H1 (cell line): ENCODE measurements at regions not wholly inside any gene's neighbourhood (a gene's known extent, or its start where the extent isn't known, plus 50 kb on each side); places are given as distances from the start of the nearest gene placed in this dataset.
"Not testable (repeated sequence)": the region's sequence is repeated elsewhere in the genome, so short reads cannot be mapped to it uniquely, and the experiment has no call there.

Experiments
- CTCF ChIA-PET: fragments of 300-600 bp; sonication (Branson Sonifier 250); formaldehyde crosslinking; loops from one replicate; lab custom pipeline; 2021; ENCODE audit not compliant: partially characterized antibody; lab: Charles Lee
- POLR2A ChIA-PET: fragments of 300-600 bp; sonication (Branson Sonifier 250); formaldehyde crosslinking; loops from one replicate; lab custom pipeline; 2021; ENCODE audit warnings: inconsistent platforms; ENCODE audit not compliant: partially characterized antibody; lab: Charles Lee
- DNase-seq, 2 experiments: peaks; one replicate each; pipeline versions ENCODE4 v3.0.0 to v3.0.0-alpha.2; 2010 to 2022; ENCODE audit warnings: low spot score in 2 of 2, low read depth in 1 of 2, mixed read lengths in 1 of 2
- FAIRE-seq: peaks from 2 replicates; lab custom pipeline; 2011; peaks lifted over from hg19 to GRCh38; lab: Jason Lieb, UNC
- H2AFZ ChIP-seq: 2 replicates; pipeline ENCODE4 v1.8.1; 2012; ENCODE audit warnings: low read length, inconsistent platforms
- H2AK5ac ChIP-seq: 2 replicates; pipeline ENCODE4 v1.6.1; 2013; ENCODE audit warnings: low read depth, low read length
- H2BK120ac ChIP-seq: replicated peaks from 2 replicates; pipeline ENCODE3; 2013; ENCODE audit warnings: low read depth, low read length, inconsistent platforms
- H2BK12ac ChIP-seq: 2 replicates; pipeline ENCODE4 v1.6.1; 2013; ENCODE audit warnings: low read depth, low read length
- H2BK15ac ChIP-seq: 2 replicates; pipeline ENCODE4 v1.6.1; 2013; ENCODE audit warnings: low read length
- H2BK20ac ChIP-seq: 2 replicates; pipeline ENCODE4 v1.6.1; 2013; ENCODE audit warnings: low read length
- H2BK5ac ChIP-seq: 2 replicates; pipeline ENCODE4 v1.6.1; 2013; ENCODE audit warnings: low read depth, low read length
- H3K14ac ChIP-seq: 2 replicates; pipeline ENCODE4 v1.6.1; 2013; ENCODE audit warnings: inconsistent platforms; ENCODE audit not compliant: insufficient read length
- H3K18ac ChIP-seq: 2 replicates; pipeline ENCODE4 v1.6.1; 2013; ENCODE audit warnings: low read length; ENCODE audit errors: extremely low read depth
- H3K23ac ChIP-seq: 2 replicates; pipeline ENCODE4 v1.6.1; 2013; ENCODE audit warnings: inconsistent platforms; ENCODE audit not compliant: insufficient read length
- H3K23me2 ChIP-seq: 2 replicates; pipeline ENCODE4 v1.6.1; 2013; ENCODE audit warnings: low read depth, low read length
- H3K27ac ChIP-seq: 2 replicates; pipeline ENCODE4 v1.6.1; 2011; ENCODE audit warnings: low read depth, low read length, inconsistent platforms
- H3K27me3 ChIP-seq, 4 experiments: replicated peaks in 1 of 4; 1 replicate in 1 of 4; 2 replicates in 3 of 4; pipeline versions ENCODE4 v1.6.1 to v1.8.1; 2011 to 2013; ENCODE audit warnings: low read length in 3 of 4, mild to moderate bottlenecking in 3 of 4, inconsistent platforms in 2 of 4, mixed read lengths in 2 of 4, moderate library complexity in 1 of 4; ENCODE audit not compliant: control insufficient read depth in 3 of 4, insufficient read depth in 3 of 4; ENCODE audit errors: extremely low read depth in 1 of 4
- H3K36me3 ChIP-seq, 4 experiments: 2 replicates each; pipeline versions ENCODE4 v1.6.1 to v1.8.1; 2011 to 2013; ENCODE audit warnings: mild to moderate bottlenecking in 4 of 4, low read length in 3 of 4, moderate library complexity in 2 of 4, control low read depth in 1 of 4, inconsistent platforms in 1 of 4; ENCODE audit not compliant: insufficient read depth in 4 of 4, control insufficient read depth in 2 of 4
- H3K4ac ChIP-seq: replicated peaks from 2 replicates; pipeline ENCODE3; 2013; ENCODE audit warnings: low read length, low read depth, mixed read lengths, inconsistent platforms; ENCODE audit not compliant: insufficient read length
- H3K4me1 ChIP-seq, 4 experiments: replicated peaks in 1 of 4; 1 replicate in 1 of 4; 2 replicates in 3 of 4; pipeline versions ENCODE4 v1.6.1 to v1.8.1; 2011 to 2013; ENCODE audit warnings: low read length in 3 of 4, inconsistent platforms in 2 of 4, mixed read lengths in 1 of 4; ENCODE audit not compliant: insufficient read depth in 4 of 4, control insufficient read depth in 3 of 4
- H3K4me2 ChIP-seq, 2 experiments: 2 replicates each; pipeline versions ENCODE4 v1.6.1 to v1.8.1; 2011 to 2013; ENCODE audit warnings: low read depth in 2 of 2, low read length in 2 of 2, control low read depth in 1 of 2, inconsistent platforms in 1 of 2, mild to moderate bottlenecking in 1 of 2; ENCODE audit not compliant: insufficient read depth in 1 of 2
- H3K4me3 ChIP-seq, 4 experiments: fragments of 200-600, 300-600 bp in 1 of 4; sonication (generic), shearing (Covaris generic), sonication (Bioruptor Twin) in 1 of 4; 2 replicates each; pipeline versions ENCODE4 v1.5.1 to v1.8.1; 2011 to 2016; ENCODE audit warnings: low read length in 4 of 4, low read depth in 3 of 4, control low read depth in 2 of 4, inconsistent platforms in 2 of 4, mild to moderate bottlenecking in 2 of 4, mixed read lengths in 1 of 4, moderate library complexity in 1 of 4; ENCODE audit not compliant: insufficient read depth in 2 of 4; ENCODE audit errors: extremely low read depth in 1 of 4
- H3K56ac ChIP-seq: replicated peaks from 2 replicates; pipeline ENCODE3; 2013; ENCODE audit warnings: low read depth, mild to moderate bottlenecking, mixed read lengths, low read length, inconsistent platforms; ENCODE audit not compliant: insufficient read length
- H3K79me1 ChIP-seq: 2 replicates; pipeline ENCODE4 v1.6.1; 2013; ENCODE audit warnings: low read depth, low read length, control low read depth
- H3K79me2 ChIP-seq, 2 experiments: 2 replicates each; pipeline versions ENCODE4 v1.6.1 to v1.8.1; 2012 to 2013; ENCODE audit warnings: low read length in 2 of 2, mild to moderate bottlenecking in 2 of 2, inconsistent platforms in 1 of 2; ENCODE audit not compliant: insufficient read depth in 2 of 2, control insufficient read depth in 1 of 2
- H3K9ac ChIP-seq, 4 experiments: replicated peaks in 1 of 4; 1 replicate in 1 of 4; 2 replicates in 3 of 4; pipeline versions ENCODE4 v1.6.1 to v1.8.1; 2011 to 2013; ENCODE audit warnings: low read depth in 3 of 4, low read length in 3 of 4, control low read depth in 2 of 4, mild to moderate bottlenecking in 2 of 4, moderate library complexity in 2 of 4, inconsistent platforms in 1 of 4; ENCODE audit errors: extremely low read depth in 1 of 4
- H3K9me3 ChIP-seq, 2 experiments: 2 replicates each; pipeline versions ENCODE4 v1.6.1 to v1.8.1; 2012 to 2013; ENCODE audit warnings: mild to moderate bottlenecking in 2 of 2, moderate library complexity in 2 of 2, control low read depth in 1 of 2, inconsistent platforms in 1 of 2, low read depth in 1 of 2, low read length in 1 of 2, mixed read lengths in 1 of 2; ENCODE audit not compliant: insufficient read depth in 2 of 2
- H4K20me1 ChIP-seq, 2 experiments: replicated peaks in 1 of 2; 2 replicates each; pipeline versions ENCODE3 to v1.8.1; 2011 to 2013; ENCODE audit warnings: inconsistent platforms in 2 of 2, low read length in 2 of 2, mild to moderate bottlenecking in 1 of 2; ENCODE audit not compliant: insufficient read depth in 2 of 2, control insufficient read depth in 1 of 2
- H4K5ac ChIP-seq: 2 replicates; pipeline ENCODE4 v1.6.1; 2013; ENCODE audit warnings: low read length, low read depth, mixed read lengths, inconsistent platforms; ENCODE audit not compliant: insufficient read length
- H4K8ac ChIP-seq: 2 replicates; pipeline ENCODE4 v1.8.0; 2013; ENCODE audit warnings: mild to moderate bottlenecking, moderate library complexity, low read length, inconsistent platforms; ENCODE audit not compliant: insufficient read depth; ENCODE audit errors: extremely low read depth
- H4K91ac ChIP-seq: replicated peaks from 2 replicates; pipeline ENCODE3; 2013; ENCODE audit warnings: low read length, mixed read lengths, inconsistent platforms; ENCODE audit not compliant: insufficient read length
- WGBS, 2 experiments: shearing (Covaris generic) in 1 of 2; methylation state at CpG; one replicate each; pipeline versions ENCODE4 v1.1.6 to v1.1.7; 2013 to 2015; ENCODE audit warnings: low lambda C conversion rate in 2 of 2, mixed read lengths in 2 of 2, inconsistent platforms in 1 of 2, low coverage in 1 of 2, missing lambda C conversion rate in 1 of 2; ENCODE audit not compliant: insufficient replicate concordance in 2 of 2, insufficient coverage in 1 of 2, insufficient read length in 1 of 2; ENCODE audit errors: extremely low coverage in 1 of 2, missing lambda C conversion rate in 1 of 2; 5-methylcytosine and 5-hydroxymethylcytosine counted together

DNA sequence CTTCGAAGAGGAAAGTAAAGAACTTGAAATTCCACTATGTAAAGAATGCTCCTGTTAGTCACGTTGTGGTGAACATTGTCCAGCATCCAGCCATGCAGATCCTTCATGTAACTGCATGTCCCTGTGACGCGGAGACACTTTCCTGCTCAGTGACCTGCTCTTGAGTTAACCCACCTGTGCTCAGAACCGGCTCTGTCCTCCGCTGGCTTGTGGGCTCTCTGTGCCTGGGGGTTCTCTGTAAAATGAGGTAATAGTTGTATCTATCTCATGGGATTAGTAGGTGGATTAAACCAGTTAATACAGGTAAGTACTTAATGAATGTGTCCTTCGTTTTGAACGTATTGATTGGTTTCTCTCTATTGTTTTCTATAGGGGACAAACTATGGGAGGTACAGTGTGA is 100.6 kb upstream of the FAM153A start:
- H2BK5ac ChIP-seq, H2BK12ac ChIP-seq, H3K56ac ChIP-seq, H3K4ac ChIP-seq, H2BK120ac ChIP-seq, H3K9me3 ChIP-seq, H3K36me3 ChIP-seq, H4K91ac ChIP-seq, POLR2A ChIA-PET, H3K27me3 ChIP-seq, H3K23me2 ChIP-seq, H3K4me3 ChIP-seq, FAIRE-seq, H3K14ac ChIP-seq, H3K79me1 ChIP-seq, H2BK20ac ChIP-seq, H4K5ac ChIP-seq, CTCF ChIA-PET, DNase-seq, H3K4me1 ChIP-seq, H2BK15ac ChIP-seq, H3K9ac ChIP-seq, H3K23ac ChIP-seq, H3K79me2 ChIP-seq, H4K8ac ChIP-seq, H3K27ac ChIP-seq, H2AFZ ChIP-seq, H4K20me1 ChIP-seq, H2AK5ac ChIP-seq, H3K4me2 ChIP-seq, H3K18ac ChIP-seq: not testable (repeated sequence)
- WGBS, 2 experiments, result 93% methylated on average over 8 of the region's 8 CpGs; no CpG with 5 or more reads in 1 of the 2 experiments

DNA sequence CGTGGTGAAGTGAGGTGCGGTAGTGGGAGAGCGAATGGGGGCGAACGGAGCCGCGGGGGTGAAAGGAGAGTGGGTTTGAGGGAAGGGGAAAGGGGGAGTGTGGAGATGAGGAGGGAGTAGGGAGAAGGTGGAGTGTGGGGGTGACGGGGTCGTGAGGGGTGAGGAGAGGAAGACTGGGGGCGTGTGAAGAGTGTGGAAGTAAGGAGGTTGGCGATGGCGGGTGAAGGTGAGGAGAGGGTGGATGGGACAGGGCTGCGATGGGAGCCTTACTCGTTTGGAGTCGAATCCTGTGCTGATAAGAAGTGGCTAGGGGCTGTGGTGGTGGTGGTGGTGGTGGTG is 93.2 kb upstream of the FAM153A start:
- H2BK12ac ChIP-seq, H3K79me2 ChIP-seq, FAIRE-seq, H3K14ac ChIP-seq, H4K91ac ChIP-seq, H3K27me3 ChIP-seq, H3K36me3 ChIP-seq, H2BK5ac ChIP-seq, H2BK15ac ChIP-seq, H3K4me1 ChIP-seq, CTCF ChIA-PET, H3K23ac ChIP-seq, H3K27ac ChIP-seq, H3K56ac ChIP-seq, H3K23me2 ChIP-seq, H2BK120ac ChIP-seq, H4K20me1 ChIP-seq, H2AFZ ChIP-seq, H3K79me1 ChIP-seq, POLR2A ChIA-PET, H3K4ac ChIP-seq, H4K5ac ChIP-seq, H4K8ac ChIP-seq, H2AK5ac ChIP-seq, H3K9me3 ChIP-seq, DNase-seq, H3K18ac ChIP-seq, H2BK20ac ChIP-seq: not testable (repeated sequence)
- Histone ChIP-seq H3K4me2 (peak overlapping the region in 1 of 2 experiments; percentile 45; a peak in 2 of 4 replicates), H3K9ac (peak overlapping the region in 1 of 4 experiments; percentile 70; a peak in 2 of 7 replicates), H3K4me3 (peak overlapping the region; percentile 21 to 61 (median 38); a peak in 6 of 8 replicates)
- WGBS, 2 experiments, result 8% methylated on average over 2 of the region's 15 CpGs; no CpG with 5 or more reads in 1 of the 2 experiments
